ENCODE measurements at regions not wholly inside any gene's neighbourhood (a gene's known extent, or its start where the extent isn't known, plus 50 kb on each side); places are given as distances from the start of the nearest gene placed in this dataset.

GRCh38 chr7:34486371-34486770, 171.6 kb upstream of the NPSR1 start:
- H3K4me2 ChIP-seq (ENCODE audit: low read length, poor library complexity, severe bottlenecking), result no peak overlapping the region
- H2AK5ac ChIP-seq (ENCODE audit: low read length, severe bottlenecking), result no peak overlapping the region
- no peak for DNase-seq
- no peak overlapping the region for H3K4me3 ChIP-seq (ENCODE audit: insufficient read depth in 1 of 2, low read depth in 1 of 2, low read length in 2 of 2)
- H3K4me1 ChIP-seq (ENCODE audit: control insufficient read depth, insufficient read depth, low read depth, low read length), result no peaks in the 10 kb centered on the region
- H3K79me1 ChIP-seq (replicated peaks; ENCODE audit: low read length, poor library complexity, severe bottlenecking), result no peaks in the 10 kb centered on the region
- WGBS, result 72% methylated on average over 4 of the region's 4 CpGs
- no peak overlapping the region for H3K9ac ChIP-seq (ENCODE audit: low read length)
- no peak overlapping the region for H4K91ac ChIP-seq (ENCODE audit: low read length)
- H2BK120ac ChIP-seq (ENCODE audit: low read depth, low read length), result no peak overlapping the region
- H2BK5ac ChIP-seq (ENCODE audit: low read depth, low read length, poor library complexity, severe bottlenecking), result no peak overlapping the region
- no peak overlapping the region for H2AFZ ChIP-seq (ENCODE audit: low read depth, low read length)
- H3K9me3 ChIP-seq (ENCODE audit: control insufficient read depth, low read length), result no peaks in the 10 kb centered on the region
- no peaks in the 10 kb centered on the region for H3K36me3 ChIP-seq (ENCODE audit: control insufficient read depth in 1 of 2, insufficient read depth in 2 of 2, low read depth in 1 of 2, low read length in 2 of 2)
- H3K23ac ChIP-seq (ENCODE audit: low read length in 2 of 2), result no peak overlapping the region
- H3K27me3 ChIP-seq (ENCODE audit: control insufficient read depth in 1 of 2, insufficient read depth in 1 of 2, low read length in 2 of 2), result no peaks in the 10 kb centered on the region
- no peak overlapping the region for H3K18ac ChIP-seq (ENCODE audit: low read depth in 1 of 2, low read length in 2 of 2)
- H3K4ac ChIP-seq (ENCODE audit: low read depth in 1 of 2, low read length in 2 of 2), result no peak overlapping the region
- H4K8ac ChIP-seq (ENCODE audit: low read length), result no peak overlapping the region
- H2BK15ac ChIP-seq (ENCODE audit: low read depth, poor library complexity, severe bottlenecking), result no peak overlapping the region
- no peak overlapping the region for H3K14ac ChIP-seq (ENCODE audit: low read length in 2 of 2)
- no peak overlapping the region for H2BK12ac ChIP-seq (ENCODE audit: low read length in 2 of 2)
- no peak overlapping the region for H3K27ac ChIP-seq (ENCODE audit: low read length, poor library complexity, severe bottlenecking)

DNA sequence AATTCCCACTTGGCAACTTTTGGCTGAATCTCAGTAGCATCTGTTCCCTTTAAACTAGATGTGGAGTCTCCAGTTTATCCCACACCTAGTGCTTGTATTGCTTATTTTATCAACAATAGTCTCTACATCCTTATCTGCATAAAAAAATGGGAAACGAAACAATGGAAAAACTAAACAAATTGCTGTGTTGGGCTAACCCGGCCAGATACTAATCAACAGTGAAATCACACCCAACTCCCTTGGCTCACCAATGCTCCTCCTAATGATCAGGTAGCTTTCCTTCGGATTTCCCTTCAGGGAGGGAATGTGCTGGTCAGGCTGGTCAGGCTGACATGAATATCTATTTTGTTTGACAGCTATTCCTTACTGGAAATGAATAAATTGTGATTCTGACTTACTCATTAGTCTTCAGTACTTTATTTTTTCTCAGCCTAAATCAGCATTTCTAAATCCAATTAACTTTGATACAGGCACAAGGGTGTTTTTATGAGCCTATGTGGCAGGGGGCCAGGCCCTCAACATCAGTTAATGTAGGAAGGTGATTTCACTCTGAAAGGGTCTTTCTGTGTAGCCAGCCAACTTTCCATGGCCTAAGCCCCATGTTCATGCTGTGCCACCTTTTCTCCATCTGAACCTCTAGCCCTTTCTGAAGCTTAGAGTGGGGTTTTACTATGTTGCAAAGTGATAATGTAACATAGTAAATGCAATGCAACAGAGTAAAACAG, 170.5 kb upstream of the NPSR1 start:
- no peak overlapping the region for H3K14ac ChIP-seq (ENCODE audit: low read length in 2 of 2)
- H3K4ac ChIP-seq (ENCODE audit: low read depth in 1 of 2, low read length in 2 of 2), result no peak overlapping the region
- H3K4me2 ChIP-seq (ENCODE audit: low read length, poor library complexity, severe bottlenecking), result no peak overlapping the region
- no peak overlapping the region for H3K23ac ChIP-seq (ENCODE audit: low read length in 2 of 2)
- no peak for DNase-seq
- H3K9ac ChIP-seq (ENCODE audit: low read length), result no peak overlapping the region
- 76% methylated on average over 2 of the region's 3 CpGs for WGBS
- no peaks in the 10 kb centered on the region for H3K79me1 ChIP-seq (replicated peaks; ENCODE audit: low read length, poor library complexity, severe bottlenecking)
- no peak overlapping the region for H2BK15ac ChIP-seq (ENCODE audit: low read depth, poor library complexity, severe bottlenecking)
- H2BK120ac ChIP-seq (ENCODE audit: low read depth, low read length), result no peak overlapping the region
- H2BK12ac ChIP-seq (ENCODE audit: low read length in 2 of 2), result no peak overlapping the region
- no peaks in the 10 kb centered on the region for H3K36me3 ChIP-seq (ENCODE audit: control insufficient read depth in 1 of 2, insufficient read depth in 2 of 2, low read depth in 1 of 2, low read length in 2 of 2)
- no peak overlapping the region for H3K27ac ChIP-seq (ENCODE audit: low read length, poor library complexity, severe bottlenecking)
- H3K4me1 ChIP-seq (ENCODE audit: control insufficient read depth, insufficient read depth, low read depth, low read length), result no peaks in the 10 kb centered on the region
- H3K27me3 ChIP-seq (ENCODE audit: control insufficient read depth in 1 of 2, insufficient read depth in 1 of 2, low read length in 2 of 2), result no peaks in the 10 kb centered on the region
- H4K91ac ChIP-seq (ENCODE audit: low read length), result no peak overlapping the region
- no peaks in the 10 kb centered on the region for H3K9me3 ChIP-seq (ENCODE audit: control insufficient read depth, low read length)
- H3K4me3 ChIP-seq (ENCODE audit: insufficient read depth in 1 of 2, low read depth in 1 of 2, low read length in 2 of 2), result no peak overlapping the region
- H2AFZ ChIP-seq (ENCODE audit: low read depth, low read length), result no peak overlapping the region
- no peak overlapping the region for H2AK5ac ChIP-seq (ENCODE audit: low read length, severe bottlenecking)
- no peak overlapping the region for H2BK5ac ChIP-seq (ENCODE audit: low read depth, low read length, poor library complexity, severe bottlenecking)
- H3K18ac ChIP-seq (ENCODE audit: low read depth in 1 of 2, low read length in 2 of 2), result no peak overlapping the region
- no peak overlapping the region for H4K8ac ChIP-seq (ENCODE audit: low read length)

DNA sequence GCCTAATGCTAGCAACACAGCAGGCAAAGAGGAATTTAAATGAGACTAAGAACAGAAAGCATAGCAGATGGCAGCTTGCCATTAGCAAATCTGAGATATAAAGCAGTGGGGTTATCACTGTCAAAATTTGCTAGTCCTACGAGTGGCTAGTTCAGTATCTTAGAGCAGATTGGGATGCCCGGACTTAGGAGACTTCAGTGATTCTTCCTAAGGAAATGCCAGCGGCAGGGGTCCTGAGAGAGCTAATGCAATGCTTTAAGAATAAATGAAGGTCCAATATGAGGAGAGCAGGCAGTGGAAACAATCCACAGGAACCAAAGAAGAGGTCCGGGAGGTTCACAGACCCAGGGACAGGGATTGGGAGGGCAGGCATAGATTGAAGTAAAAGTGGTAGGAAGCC, 169.3 kb upstream of the NPSR1 start:
- H3K9me3 ChIP-seq (ENCODE audit: control insufficient read depth, low read length), result no peaks in the 10 kb centered on the region
- H2AK5ac ChIP-seq (ENCODE audit: low read length, severe bottlenecking), result no peak overlapping the region
- H2BK5ac ChIP-seq (ENCODE audit: low read depth, low read length, poor library complexity, severe bottlenecking), result no peak overlapping the region
- no peaks in the 10 kb centered on the region for H3K27me3 ChIP-seq (ENCODE audit: control insufficient read depth in 1 of 2, insufficient read depth in 1 of 2, low read length in 2 of 2)
- H3K27ac ChIP-seq (ENCODE audit: low read length, poor library complexity, severe bottlenecking), result no peak overlapping the region
- no peak overlapping the region for H3K4ac ChIP-seq (ENCODE audit: low read depth in 1 of 2, low read length in 2 of 2)
- no peaks in the 10 kb centered on the region for H3K79me1 ChIP-seq (replicated peaks; ENCODE audit: low read length, poor library complexity, severe bottlenecking)
- no peak overlapping the region for H3K4me3 ChIP-seq (ENCODE audit: insufficient read depth in 1 of 2, low read depth in 1 of 2, low read length in 2 of 2)
- no peak overlapping the region for H2AFZ ChIP-seq (ENCODE audit: low read depth, low read length)
- H4K91ac ChIP-seq (ENCODE audit: low read length), result no peak overlapping the region
- H2BK120ac ChIP-seq (ENCODE audit: low read depth, low read length), result no peak overlapping the region
- no peak overlapping the region for H3K4me2 ChIP-seq (ENCODE audit: low read length, poor library complexity, severe bottlenecking)
- DNase-seq, result no peak
- H3K4me1 ChIP-seq (ENCODE audit: control insufficient read depth, insufficient read depth, low read depth, low read length), result no peaks in the 10 kb centered on the region
- H3K23ac ChIP-seq (ENCODE audit: low read length in 2 of 2), result no peak overlapping the region
- no peaks in the 10 kb centered on the region for H3K36me3 ChIP-seq (ENCODE audit: control insufficient read depth in 1 of 2, insufficient read depth in 2 of 2, low read depth in 1 of 2, low read length in 2 of 2)
- H4K8ac ChIP-seq (ENCODE audit: low read length), result no peak overlapping the region
- H2BK15ac ChIP-seq (ENCODE audit: low read depth, poor library complexity, severe bottlenecking), result no peak overlapping the region
- no peak overlapping the region for H3K9ac ChIP-seq (ENCODE audit: low read length)
- 77% methylated on average over 4 of the region's 4 CpGs for WGBS
- no peak overlapping the region for H3K14ac ChIP-seq (ENCODE audit: low read length in 2 of 2)
- no peak overlapping the region for H2BK12ac ChIP-seq (ENCODE audit: low read length in 2 of 2)
- H3K18ac ChIP-seq (ENCODE audit: low read depth in 1 of 2, low read length in 2 of 2), result no peak overlapping the region

DNA sequence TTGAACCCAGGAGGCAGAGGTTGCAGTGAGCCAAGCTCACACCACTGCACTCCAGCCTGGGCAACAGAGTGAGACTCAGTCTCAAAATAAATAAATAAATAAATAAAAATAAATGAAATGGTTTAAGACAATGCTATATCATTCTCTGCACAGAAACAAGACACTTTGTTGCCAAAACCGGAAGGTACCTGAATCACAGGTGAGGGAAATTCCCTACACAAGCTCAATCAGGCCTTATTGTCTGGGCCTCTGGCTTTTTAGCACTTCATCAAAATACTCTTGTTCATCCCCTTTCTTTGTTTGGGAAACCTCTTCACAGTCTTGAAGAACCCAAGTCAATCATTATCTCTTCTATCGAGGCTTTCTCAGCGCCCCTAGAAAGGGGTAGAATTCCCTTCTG, 166.1 kb upstream of the NPSR1 start:
- Histone ChIP-seq H3K4me1 (ENCODE audit: control insufficient read depth, insufficient read depth, low read depth, low read length) (no peaks in the 10 kb centered on the region), H3K79me1 (replicated peaks; ENCODE audit: low read length, poor library complexity, severe bottlenecking) (no peaks in the 10 kb centered on the region), H3K27ac (ENCODE audit: low read length, poor library complexity, severe bottlenecking) (no peak overlapping the region), H2AK5ac (ENCODE audit: low read length, severe bottlenecking) (no peak overlapping the region), H3K18ac (ENCODE audit: low read depth in 1 of 2, low read length in 2 of 2) (no peak overlapping the region), H3K36me3 (ENCODE audit: control insufficient read depth in 1 of 2, insufficient read depth in 2 of 2, low read depth in 1 of 2, low read length in 2 of 2) (no peaks in the 10 kb centered on the region), H3K4me3 (ENCODE audit: insufficient read depth in 1 of 2, low read depth in 1 of 2, low read length in 2 of 2) (no peak overlapping the region), H3K9ac (ENCODE audit: low read length) (no peak overlapping the region), H3K4me2 (ENCODE audit: low read length, poor library complexity, severe bottlenecking) (no peak overlapping the region), H2BK120ac (ENCODE audit: low read depth, low read length) (no peak overlapping the region), H4K91ac (ENCODE audit: low read length) (no peak overlapping the region), H4K8ac (ENCODE audit: low read length) (no peak overlapping the region), H2BK12ac (ENCODE audit: low read length in 2 of 2) (no peak overlapping the region), H3K9me3 (ENCODE audit: control insufficient read depth, low read length) (no peaks in the 10 kb centered on the region), H3K23ac (ENCODE audit: low read length in 2 of 2) (no peak overlapping the region), H3K14ac (ENCODE audit: low read length in 2 of 2) (no peak overlapping the region), H3K4ac (ENCODE audit: low read depth in 1 of 2, low read length in 2 of 2) (no peak overlapping the region), H2BK15ac (ENCODE audit: low read depth, poor library complexity, severe bottlenecking) (no peak overlapping the region), H3K27me3 (ENCODE audit: control insufficient read depth in 1 of 2, insufficient read depth in 1 of 2, low read length in 2 of 2) (no peaks in the 10 kb centered on the region), H2AFZ (ENCODE audit: low read depth, low read length) (no peak overlapping the region), H2BK5ac (ENCODE audit: low read depth, low read length, poor library complexity, severe bottlenecking) (no peak overlapping the region)
- WGBS, result 80% methylated on average over 3 of the region's 3 CpGs
- no peak for DNase-seq

Measured in mesenchymal stem cell (in vitro differentiated cells and primary cell).